Neural progenitor cell (in vitro differentiated cells): ENCODE measurements at regions not wholly inside any gene's neighbourhood (a gene's known extent, or its start where the extent isn't known, plus 50 kb on each side); places are given as distances from the start of the nearest gene placed in this dataset.

Source experiments
- CTCF ChIP-seq: fragments of 200-600 bp; sonication (generic); IDR thresholded peaks from 2 replicates; pipeline ENCODE4 v1.5.1; 2017; ENCODE audit warnings: antibody characterized with exemption, mild to moderate bottlenecking
- EZH2phosphoT487 ChIP-seq: fragments of 200-600 bp; sonication (generic); IDR thresholded peaks from 2 replicates; pipeline ENCODE4 v1.6.1; 2017; ENCODE audit warnings: antibody characterized with exemption

GRCh38 chr3:110684466-110684865 is 387.1 kb upstream of the NECTIN3 start:
- TF ChIP-seq CTCF = no peak
- TF ChIP-seq EZH2phosphoT487 = no peak
